Mesenchymal stem cell (in vitro differentiated cells and primary cell): ENCODE measurements at regions not wholly inside any gene's neighbourhood (a gene's known extent, or its start where the extent isn't known, plus 50 kb on each side); places are given as distances from the start of the nearest gene placed in this dataset.
"Not testable (repeated sequence)": the region's sequence is repeated elsewhere in the genome, so short reads cannot be mapped to it uniquely, and the experiment has no call there.

Experiments used
- DNase-seq: peaks from one replicate; pipeline ENCODE4 v3.0.0-alpha.2; 2013
- H2AFZ ChIP-seq: one replicate; pipeline ENCODE4 v1.6.1; 2013; ENCODE audit warnings: low read depth, mild to moderate bottlenecking, control low read depth, inconsistent platforms, low read length, moderate library complexity
- H2AK5ac ChIP-seq: 2 replicates; pipeline ENCODE4 v1.6.1; 2013; ENCODE audit warnings: low read length, moderate library complexity, mild to moderate bottlenecking, inconsistent platforms; ENCODE audit not compliant: severe bottlenecking
- H2BK120ac ChIP-seq: one replicate; pipeline ENCODE4 v1.6.1; 2013; ENCODE audit warnings: low read depth, mild to moderate bottlenecking, inconsistent platforms, low read length, moderate library complexity
- H2BK12ac ChIP-seq, 2 experiments: one replicate each; pipeline ENCODE4 v1.6.1; 2013; ENCODE audit warnings: inconsistent platforms in 2 of 2, low read length in 2 of 2, mild to moderate bottlenecking in 2 of 2, moderate library complexity in 2 of 2, control low read depth in 1 of 2
- H2BK15ac ChIP-seq: one replicate; pipeline ENCODE4 v1.6.1; 2013; ENCODE audit warnings: mild to moderate bottlenecking, low read depth, inconsistent platforms; ENCODE audit not compliant: poor library complexity, severe bottlenecking
- H2BK5ac ChIP-seq: 2 replicates; pipeline ENCODE4 v1.6.1; 2013; ENCODE audit warnings: low read depth, mild to moderate bottlenecking, low read length, control low read depth, inconsistent platforms; ENCODE audit not compliant: poor library complexity, severe bottlenecking
- H3K14ac ChIP-seq, 2 experiments: one replicate each; pipeline ENCODE4 v1.6.1; 2013; ENCODE audit warnings: inconsistent platforms in 2 of 2, low read length in 2 of 2, control low read depth in 1 of 2, mild to moderate bottlenecking in 1 of 2, moderate library complexity in 1 of 2
- H3K18ac ChIP-seq, 2 experiments: one replicate each; pipeline ENCODE4 v1.6.1; 2013; ENCODE audit warnings: inconsistent platforms in 2 of 2, low read length in 2 of 2, control low read depth in 1 of 2, low read depth in 1 of 2, mild to moderate bottlenecking in 1 of 2
- H3K23ac ChIP-seq, 2 experiments: one replicate each; pipeline ENCODE4 v1.6.1; 2013; ENCODE audit warnings: inconsistent platforms in 2 of 2, low read length in 2 of 2, mild to moderate bottlenecking in 2 of 2, moderate library complexity in 2 of 2, control low read depth in 1 of 2
- H3K27ac ChIP-seq: 2 replicates; pipeline ENCODE4 v1.5.1; 2013; ENCODE audit warnings: mild to moderate bottlenecking, moderate library complexity, low read length, control low read depth, inconsistent platforms; ENCODE audit not compliant: poor library complexity, severe bottlenecking
- H3K27me3 ChIP-seq, 2 experiments: 2 replicates each; pipeline versions ENCODE4 v1.6.1 to v1.7.0; 2013; ENCODE audit warnings: low read length in 2 of 2, mild to moderate bottlenecking in 2 of 2, moderate library complexity in 2 of 2, control low read depth in 1 of 2, inconsistent platforms in 1 of 2; ENCODE audit not compliant: control insufficient read depth in 1 of 2, insufficient read depth in 1 of 2
- H3K36me3 ChIP-seq, 2 experiments: 2 replicates each; pipeline versions ENCODE4 v1.6.1 to v1.7.0; 2013; ENCODE audit warnings: low read length in 2 of 2, control low read depth in 1 of 2, inconsistent platforms in 1 of 2, low read depth in 1 of 2, mild to moderate bottlenecking in 1 of 2; ENCODE audit not compliant: insufficient read depth in 2 of 2, control insufficient read depth in 1 of 2
- H3K4ac ChIP-seq, 2 experiments: one replicate each; pipeline ENCODE4 v1.6.1; 2013; ENCODE audit warnings: inconsistent platforms in 2 of 2, low read length in 2 of 2, mild to moderate bottlenecking in 2 of 2, moderate library complexity in 2 of 2, control low read depth in 1 of 2, low read depth in 1 of 2
- H3K4me1 ChIP-seq: 2 replicates; pipeline ENCODE4 v1.6.1; 2013; ENCODE audit warnings: low read depth, low read length, control low read depth; ENCODE audit not compliant: control insufficient read depth, insufficient read depth
- H3K4me2 ChIP-seq: 2 replicates; pipeline ENCODE4 v1.6.1; 2013; ENCODE audit warnings: low read length, mild to moderate bottlenecking, inconsistent platforms; ENCODE audit not compliant: poor library complexity, severe bottlenecking
- H3K4me3 ChIP-seq, 2 experiments: 2 replicates each; pipeline versions ENCODE4 v1.5.1 to v1.7.0; 2013; ENCODE audit warnings: low read length in 2 of 2, mild to moderate bottlenecking in 2 of 2, control low read depth in 1 of 2, low read depth in 1 of 2; ENCODE audit not compliant: insufficient read depth in 1 of 2
- H3K79me1 ChIP-seq: replicated peaks from 2 replicates; pipeline ENCODE4 v1.6.1; 2013; ENCODE audit warnings: mild to moderate bottlenecking, control low read depth, low read length, inconsistent platforms; ENCODE audit not compliant: poor library complexity, severe bottlenecking
- H3K9ac ChIP-seq: 2 replicates; pipeline ENCODE4 v1.7.0; 2013; ENCODE audit warnings: mild to moderate bottlenecking, low read length, moderate library complexity
- H3K9me3 ChIP-seq: 2 replicates; pipeline ENCODE4 v1.7.0; 2013; ENCODE audit warnings: mild to moderate bottlenecking, low read length; ENCODE audit not compliant: control insufficient read depth
- H4K8ac ChIP-seq: one replicate; pipeline ENCODE4 v1.6.1; 2013; ENCODE audit warnings: inconsistent platforms, mild to moderate bottlenecking, low read length, moderate library complexity
- H4K91ac ChIP-seq: one replicate; pipeline ENCODE4 v1.6.1; 2013; ENCODE audit warnings: mild to moderate bottlenecking, low read length, inconsistent platforms
- WGBS: methylation state at CpG from one replicate; pipeline ENCODE4 v1.1.7; 2013; ENCODE audit warnings: mixed read lengths; 5-methylcytosine and 5-hydroxymethylcytosine counted together

DNA sequence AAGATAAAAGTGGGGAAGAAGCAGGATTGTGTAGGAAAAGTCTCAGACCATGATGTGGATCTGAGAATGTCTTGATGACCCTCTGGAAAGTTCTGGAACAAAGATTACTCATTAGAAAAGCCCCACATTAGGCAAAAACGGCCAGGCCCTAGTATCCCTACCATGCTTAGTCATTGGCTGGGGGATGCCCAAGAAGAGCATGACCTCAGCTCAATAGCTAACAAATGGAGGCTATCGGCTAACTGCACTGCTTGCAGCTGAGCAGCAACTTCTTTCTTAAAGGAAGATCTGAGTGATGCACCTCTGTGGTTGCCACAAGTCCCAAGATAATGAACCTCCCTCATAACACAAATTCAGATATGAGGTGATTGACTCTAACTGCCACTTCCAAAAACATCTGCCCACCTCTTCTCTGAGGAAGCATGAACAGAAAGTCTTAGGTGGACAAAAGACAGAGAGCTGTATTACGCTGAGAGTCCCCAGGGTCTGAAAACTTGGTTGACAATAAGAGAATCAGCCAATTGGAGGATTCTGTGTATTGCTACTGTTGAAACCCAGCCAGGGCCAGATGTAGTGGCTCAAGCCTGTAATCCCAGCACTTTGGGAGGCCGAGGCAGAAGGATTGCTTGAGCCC, 64.6 kb upstream of the AK4 start:
- H2AK5ac ChIP-seq, result no peak overlapping the region
- H4K8ac ChIP-seq, result no peak overlapping the region
- no peak overlapping the region for H2AFZ ChIP-seq
- no peak overlapping the region for H2BK15ac ChIP-seq
- H3K27me3 ChIP-seq, result no peaks in the 10 kb centered on the region
- H2BK12ac ChIP-seq, result no peak overlapping the region
- H3K79me1 ChIP-seq, result no peaks in the 10 kb centered on the region
- H2BK5ac ChIP-seq, result peak overlapping the region; percentile 40
- H3K4me3 ChIP-seq, result no peak overlapping the region
- H4K91ac ChIP-seq, result no peak overlapping the region
- peaks cover 6% of the 10 kb centered on the region for H3K9me3 ChIP-seq
- DNase-seq, result peak; percentile 11
- no peak overlapping the region for H3K4me2 ChIP-seq
- H3K36me3 ChIP-seq, result no peaks in the 10 kb centered on the region
- H3K14ac ChIP-seq, result no peak overlapping the region
- H3K4me1 ChIP-seq, result no peaks in the 10 kb centered on the region
- H3K9ac ChIP-seq, result no peak overlapping the region
- H2BK120ac ChIP-seq, result no peak overlapping the region
- H3K23ac ChIP-seq, result no peak overlapping the region
- peak overlapping the region; percentile 25 for H3K27ac ChIP-seq
- no peak overlapping the region for H3K18ac ChIP-seq
- H3K4ac ChIP-seq, result no peak overlapping the region
- 75% methylated on average over 4 of the region's 4 CpGs for WGBS

DNA sequence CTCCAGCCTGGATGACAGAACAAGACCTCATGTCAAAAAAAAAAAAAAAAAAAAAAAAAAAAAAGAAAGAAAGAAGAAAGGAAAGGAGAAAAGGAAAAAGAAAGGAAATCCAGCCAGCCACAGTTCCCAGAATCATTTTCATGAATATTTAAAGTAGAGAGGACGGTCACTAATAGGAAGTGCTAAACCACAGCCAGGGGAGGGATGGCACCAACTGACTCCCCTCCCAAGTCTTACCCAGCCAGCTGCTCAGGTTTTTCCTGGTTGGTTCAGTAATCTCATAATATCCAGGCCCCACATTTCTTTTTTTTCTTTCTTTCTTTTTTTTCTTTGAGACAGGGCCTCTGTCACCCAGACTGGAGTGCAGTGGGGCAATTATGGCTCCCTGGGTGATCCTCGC, 63.9 kb upstream of the AK4 start:
- Histone ChIP-seq H4K91ac (no peak overlapping the region), H2AFZ (no peak overlapping the region), H3K36me3 (no peaks in the 10 kb centered on the region), H3K4me3 (no peak overlapping the region), H2BK15ac (no peak overlapping the region), H3K27me3 (no peaks in the 10 kb centered on the region), H3K27ac (no peak overlapping the region), H2BK5ac (no peak overlapping the region), H4K8ac (no peak overlapping the region), H2BK12ac (no peak overlapping the region), H3K14ac (no peak overlapping the region), H3K4me2 (no peak overlapping the region), H3K4me1 (no peaks in the 10 kb centered on the region), H3K18ac (no peak overlapping the region), H3K23ac (no peak overlapping the region), H3K4ac (no peak overlapping the region), H2AK5ac (no peak overlapping the region), H3K9me3 (peaks cover 6% of the 10 kb centered on the region), H3K79me1 (no peaks in the 10 kb centered on the region), H2BK120ac (no peak overlapping the region), H3K9ac (no peak overlapping the region)
- no peak for DNase-seq
- WGBS, result 93% methylated on average over 2 of the region's 2 CpGs

DNA sequence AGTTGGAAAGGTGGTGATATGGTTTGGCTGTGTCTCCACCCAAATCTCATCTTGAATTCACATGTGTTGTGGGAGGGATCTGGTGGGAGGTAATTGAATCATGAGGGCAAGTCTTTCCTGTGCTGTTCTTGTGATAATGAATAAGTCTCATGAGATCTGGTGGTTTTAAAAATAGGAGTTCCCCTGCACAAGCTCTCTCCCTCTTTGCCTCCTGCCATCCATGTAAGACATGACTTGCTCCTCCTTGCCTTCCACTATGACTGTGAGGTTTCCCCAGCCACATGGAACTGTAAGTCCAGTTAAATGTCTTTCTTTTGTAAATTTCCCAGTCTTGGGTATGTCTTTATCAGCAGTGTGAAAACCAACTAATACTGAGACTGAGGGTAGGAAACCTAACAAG, 60.5 kb upstream of the AK4 start:
- DNase-seq, H3K9ac ChIP-seq, H3K23ac ChIP-seq, H2AFZ ChIP-seq, H2BK12ac ChIP-seq, H3K14ac ChIP-seq, H3K9me3 ChIP-seq, H4K8ac ChIP-seq, H3K27me3 ChIP-seq, H3K4me3 ChIP-seq, H4K91ac ChIP-seq, H2BK5ac ChIP-seq, H3K27ac ChIP-seq, H2BK15ac ChIP-seq, H3K18ac ChIP-seq, H3K4me2 ChIP-seq, H3K36me3 ChIP-seq, H2BK120ac ChIP-seq, H3K4me1 ChIP-seq, H3K79me1 ChIP-seq, H3K4ac ChIP-seq, H2AK5ac ChIP-seq: not testable (repeated sequence)

DNA sequence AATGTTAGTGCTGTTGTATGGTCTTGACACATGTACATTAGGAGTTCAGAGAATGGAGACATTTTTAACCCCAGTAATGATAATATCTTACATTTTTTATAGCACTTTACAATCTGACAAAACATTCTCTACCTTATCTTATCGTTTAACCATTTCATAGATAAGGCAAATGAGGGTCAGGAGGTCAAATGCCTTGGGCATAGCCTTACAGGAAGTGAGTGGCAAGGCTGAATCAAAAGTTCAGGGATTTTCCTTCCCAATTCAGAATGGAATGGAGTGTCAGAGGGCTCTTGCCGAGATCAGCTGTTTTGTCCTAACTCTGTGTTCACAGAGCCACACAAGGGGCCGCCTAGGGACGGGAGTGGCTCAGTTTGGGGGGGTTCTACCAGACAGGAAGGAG, 57.6 kb upstream of the AK4 start:
- H3K9me3 ChIP-seq, result peaks cover 10% of the 10 kb centered on the region
- no peaks in the 10 kb centered on the region for H3K36me3 ChIP-seq
- no peak overlapping the region for H2AFZ ChIP-seq
- 51% methylated on average over 4 of the region's 4 CpGs for WGBS
- H4K91ac ChIP-seq, result no peak overlapping the region
- no peak overlapping the region for H3K14ac ChIP-seq
- no peak overlapping the region for H2BK12ac ChIP-seq
- H2BK15ac ChIP-seq, result no peak overlapping the region
- no peak overlapping the region for H3K18ac ChIP-seq
- H4K8ac ChIP-seq, result no peak overlapping the region
- H3K4ac ChIP-seq, result no peak overlapping the region
- H3K4me1 ChIP-seq, result no peaks in the 10 kb centered on the region
- no peak overlapping the region for H3K4me2 ChIP-seq
- H3K4me3 ChIP-seq, result no peak overlapping the region
- no peaks in the 10 kb centered on the region for H3K79me1 ChIP-seq
- H3K27ac ChIP-seq, result no peak overlapping the region
- H3K27me3 ChIP-seq, result peaks cover 0 to 3% of the 10 kb centered on the region in 2 experiments
- H2BK120ac ChIP-seq, result no peak overlapping the region
- no peak overlapping the region for H2BK5ac ChIP-seq
- H3K23ac ChIP-seq, result no peak overlapping the region
- H3K9ac ChIP-seq, result no peak overlapping the region
- no peak for DNase-seq
- no peak overlapping the region for H2AK5ac ChIP-seq
